Osteoblast (primary cell): ENCODE measurements at regions not wholly inside any gene's neighbourhood (a gene's known extent, or its start where the extent isn't known, plus 50 kb on each side); places are given as distances from the start of the nearest gene placed in this dataset.

ENCODE experiments used
- DNase-seq: peaks from one replicate; pipeline ENCODE4 v3.0.0; 2011; ENCODE audit warnings: low spot score, mixed read lengths; ENCODE audit not compliant: insufficient read length; ENCODE audit errors: missing footprints
- H2AFZ ChIP-seq: 2 replicates; pipeline ENCODE4 v1.6.0; 2011; ENCODE audit warnings: mild to moderate bottlenecking, low read length
- H3K27ac ChIP-seq: 2 replicates; pipeline ENCODE4 v1.5.1; 2011; ENCODE audit warnings: mild to moderate bottlenecking, low read depth, low read length, moderate library complexity
- H3K27me3 ChIP-seq: 2 replicates; pipeline ENCODE4 v1.6.0; 2012; ENCODE audit warnings: mild to moderate bottlenecking, control low read depth, inconsistent platforms, low read length, moderate library complexity; ENCODE audit not compliant: insufficient read depth
- H3K36me3 ChIP-seq: 2 replicates; pipeline ENCODE4 v1.5.1; 2011; ENCODE audit warnings: mild to moderate bottlenecking, low read length, control low read depth, moderate library complexity; ENCODE audit not compliant: insufficient read depth
- H3K4me1 ChIP-seq: 2 replicates; pipeline ENCODE4 v1.5.1; 2011; ENCODE audit warnings: mild to moderate bottlenecking, low read length, control low read depth, moderate library complexity; ENCODE audit not compliant: insufficient read depth
- H3K4me2 ChIP-seq: 2 replicates; pipeline ENCODE4 v1.6.0; 2011; ENCODE audit warnings: mild to moderate bottlenecking, low read length; ENCODE audit not compliant: insufficient read depth
- H3K4me3 ChIP-seq: fragments of 200-600 bp; sonication (generic); 3 replicates; pipeline ENCODE4 v1.5.1; 2012; ENCODE audit warnings: mild to moderate bottlenecking, low read length, inconsistent platforms; ENCODE audit not compliant: insufficient read depth
- H3K79me2 ChIP-seq: 2 replicates; pipeline ENCODE4 v1.6.0; 2012; ENCODE audit warnings: mild to moderate bottlenecking, low read length, control low read depth, inconsistent platforms; ENCODE audit not compliant: insufficient read depth
- H3K9me3 ChIP-seq: 2 replicates; pipeline ENCODE4 v1.5.1; 2011; ENCODE audit warnings: low read depth, low read length, control low read depth
- H4K20me1 ChIP-seq: 2 replicates; pipeline ENCODE4 v1.6.0; 2012; ENCODE audit warnings: mild to moderate bottlenecking, low read length, control low read depth; ENCODE audit not compliant: insufficient read depth
- CTCF ChIP-seq: IDR thresholded peaks from 2 replicates; pipeline ENCODE4 v1.5.1; 2011; ENCODE audit warnings: mild to moderate bottlenecking, low read depth, low read length, moderate library complexity; ENCODE audit errors: extremely low read depth

DNA sequence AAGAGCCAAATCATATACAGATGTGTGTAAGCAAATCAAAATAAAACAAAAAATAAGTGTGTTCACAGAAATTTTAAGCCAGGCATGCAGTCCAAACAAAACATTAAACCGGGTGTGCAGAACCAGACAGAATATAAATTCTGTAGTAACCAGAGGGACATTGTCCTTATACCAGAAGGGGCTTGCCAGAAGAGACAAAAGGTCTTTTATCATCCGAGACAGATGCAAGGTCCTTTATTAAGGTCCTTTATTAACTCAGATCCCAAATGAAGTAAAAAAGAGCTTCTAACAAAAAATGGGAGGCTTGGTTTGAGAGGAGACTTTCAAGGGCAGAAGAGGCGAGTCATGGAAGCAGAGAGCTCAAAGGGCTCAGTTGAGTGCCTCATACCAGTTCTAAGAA, 59.2 kb downstream of the RGS12 start:
- H3K79me2 ChIP-seq, result peaks cover 9% of the 10 kb centered on the region
- no peak overlapping the region for H3K4me2 ChIP-seq
- no peak overlapping the region for H3K27ac ChIP-seq
- no peaks in the 10 kb centered on the region for H3K4me1 ChIP-seq
- peaks cover 2% of the 10 kb centered on the region for H4K20me1 ChIP-seq
- H3K27me3 ChIP-seq, result no peaks in the 10 kb centered on the region
- H3K4me3 ChIP-seq, result no peak overlapping the region
- no peaks in the 10 kb centered on the region for H3K36me3 ChIP-seq
- H3K9me3 ChIP-seq, result no peaks in the 10 kb centered on the region
- no peak for TF ChIP-seq CTCF
- H2AFZ ChIP-seq, result no peak overlapping the region
- DNase-seq, result no peak

DNA sequence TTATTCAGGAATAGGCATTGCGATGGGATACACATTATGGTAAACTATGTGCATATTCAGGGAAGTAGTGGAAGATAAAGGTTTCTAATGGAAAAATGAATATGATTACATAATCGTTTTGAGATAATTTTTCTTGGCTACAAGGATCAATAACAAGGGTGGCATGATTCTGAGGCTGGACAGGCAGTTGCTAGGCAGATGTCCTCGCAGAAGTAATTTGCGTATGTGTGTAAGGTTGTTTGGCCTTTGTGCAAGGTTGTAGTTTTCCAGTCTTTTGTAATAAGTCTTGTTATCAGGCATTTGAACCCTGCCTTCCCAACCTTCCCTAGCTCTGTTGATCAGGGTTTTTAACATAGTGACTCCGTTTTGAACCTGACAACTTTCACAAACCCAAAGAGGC, 59.7 kb downstream of the RGS12 start:
- no peak overlapping the region for H3K4me2 ChIP-seq
- DNase-seq, result no peak
- H3K4me3 ChIP-seq, result no peak overlapping the region
- peaks cover 2% of the 10 kb centered on the region for H4K20me1 ChIP-seq
- H2AFZ ChIP-seq, result no peak overlapping the region
- TF ChIP-seq CTCF, result no peak
- H3K36me3 ChIP-seq, result no peaks in the 10 kb centered on the region
- no peaks in the 10 kb centered on the region for H3K4me1 ChIP-seq
- no peak overlapping the region for H3K27ac ChIP-seq
- no peaks in the 10 kb centered on the region for H3K9me3 ChIP-seq
- H3K79me2 ChIP-seq, result peaks cover 9% of the 10 kb centered on the region
- no peaks in the 10 kb centered on the region for H3K27me3 ChIP-seq

DNA sequence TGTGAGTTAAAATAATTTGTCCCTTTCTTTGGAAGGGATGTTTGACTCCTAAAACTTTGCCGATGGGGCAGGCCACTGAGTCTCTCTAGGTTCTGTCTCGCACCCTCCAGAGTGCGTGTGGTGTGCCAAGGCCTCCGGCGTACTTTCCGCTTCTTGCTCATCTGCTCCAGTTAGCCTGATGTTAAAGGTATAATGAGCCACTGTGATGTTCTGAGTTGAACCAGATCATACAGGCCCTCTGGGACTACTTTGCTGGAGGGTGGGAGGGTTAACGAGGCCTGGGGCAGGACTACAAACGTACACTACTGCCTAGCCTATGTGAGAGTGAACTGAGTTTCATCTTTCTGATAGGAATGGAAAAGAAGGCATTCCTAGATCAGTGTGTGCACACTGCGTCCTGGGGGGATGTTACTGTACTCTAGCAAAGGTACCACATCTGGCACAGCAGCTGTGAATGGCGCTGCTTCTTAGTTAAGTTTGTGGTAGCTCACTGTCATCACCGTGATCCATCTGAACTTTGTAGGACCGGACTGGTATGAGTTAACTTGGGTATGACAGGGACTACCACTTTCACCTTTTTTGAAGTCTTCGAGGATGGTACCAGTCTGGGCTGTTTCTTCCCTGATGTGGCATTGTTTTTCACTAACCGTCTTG, 60.2 kb downstream of the RGS12 start:
- no peak for DNase-seq
- Histone ChIP-seq H3K27me3 (no peaks in the 10 kb centered on the region), H2AFZ (no peak overlapping the region), H4K20me1 (peaks cover 2% of the 10 kb centered on the region), H3K27ac (no peak overlapping the region), H3K4me3 (no peak overlapping the region), H3K4me1 (no peaks in the 10 kb centered on the region), H3K79me2 (peaks cover 9% of the 10 kb centered on the region), H3K36me3 (no peaks in the 10 kb centered on the region), H3K9me3 (no peaks in the 10 kb centered on the region), H3K4me2 (no peak overlapping the region)
- TF ChIP-seq CTCF, result no peak

GRCh38 chr4:3353752-3354454, 61.1 kb downstream of the RGS12 start:
- TF ChIP-seq CTCF, result no peak
- peaks cover 2% of the 10 kb centered on the region for H4K20me1 ChIP-seq
- H3K4me2 ChIP-seq, result no peak overlapping the region
- H3K9me3 ChIP-seq, result no peaks in the 10 kb centered on the region
- DNase-seq, result no peak
- H3K27me3 ChIP-seq, result no peaks in the 10 kb centered on the region
- H2AFZ ChIP-seq, result no peak overlapping the region
- H3K27ac ChIP-seq, result no peak overlapping the region
- no peak overlapping the region for H3K4me3 ChIP-seq
- H3K79me2 ChIP-seq, result peaks cover 9% of the 10 kb centered on the region
- no peaks in the 10 kb centered on the region for H3K4me1 ChIP-seq
- no peaks in the 10 kb centered on the region for H3K36me3 ChIP-seq
